NCI-H2227 (cell line): ENCODE measurements at regions not wholly inside any gene's neighbourhood (a gene's known extent, or its start where the extent isn't known, plus 50 kb on each side); places are given as distances from the start of the nearest gene placed in this dataset.

Experiments
- DNase-seq: peaks from one replicate; lab custom pipeline; 2025; ENCODE audit not compliant: unreplicated experiment; lab: John Stamatoyannopoulos, UW

DNA sequence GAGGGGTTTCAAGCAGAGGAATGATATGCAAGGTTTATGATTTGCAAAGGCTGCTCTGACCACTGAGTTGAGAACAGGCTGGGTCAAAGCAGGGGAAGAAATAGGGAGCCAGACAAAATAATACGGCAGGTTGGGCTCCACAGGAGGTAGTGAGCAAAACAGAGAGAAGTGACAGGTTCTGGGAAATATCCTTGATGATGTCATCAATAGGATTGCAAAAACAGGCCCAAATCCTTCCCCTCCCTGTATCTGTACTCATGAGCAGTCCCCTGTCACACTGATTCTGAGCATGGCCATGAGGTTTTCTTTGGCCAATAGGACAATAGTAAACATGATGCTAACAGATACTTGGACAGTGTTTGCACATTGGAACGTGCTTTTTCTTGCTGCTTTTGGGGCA is 471.8 kb upstream of the BRINP1 start:
- DNase-seq = no peak

DNA sequence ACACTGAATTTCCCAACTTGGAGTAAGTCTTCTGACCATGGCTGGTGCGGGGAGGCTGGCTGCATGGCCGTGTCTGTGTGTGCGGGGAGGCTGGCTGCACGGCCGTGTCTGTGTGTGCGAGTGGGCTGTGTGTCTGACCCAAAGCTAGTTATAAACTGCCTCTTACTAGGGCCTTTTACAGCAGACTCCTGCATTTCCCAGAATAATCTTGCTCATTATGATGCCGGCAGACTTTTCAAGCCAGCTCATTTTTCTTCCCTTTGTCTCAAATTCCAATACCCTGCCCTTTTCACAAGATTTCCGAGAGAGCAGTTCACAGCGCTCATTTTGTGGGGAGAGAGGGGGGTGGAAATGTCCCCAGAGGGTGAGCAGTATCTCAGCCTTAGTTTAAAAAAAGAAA is 470.7 kb upstream of the BRINP1 start:
- no peak for DNase-seq

DNA sequence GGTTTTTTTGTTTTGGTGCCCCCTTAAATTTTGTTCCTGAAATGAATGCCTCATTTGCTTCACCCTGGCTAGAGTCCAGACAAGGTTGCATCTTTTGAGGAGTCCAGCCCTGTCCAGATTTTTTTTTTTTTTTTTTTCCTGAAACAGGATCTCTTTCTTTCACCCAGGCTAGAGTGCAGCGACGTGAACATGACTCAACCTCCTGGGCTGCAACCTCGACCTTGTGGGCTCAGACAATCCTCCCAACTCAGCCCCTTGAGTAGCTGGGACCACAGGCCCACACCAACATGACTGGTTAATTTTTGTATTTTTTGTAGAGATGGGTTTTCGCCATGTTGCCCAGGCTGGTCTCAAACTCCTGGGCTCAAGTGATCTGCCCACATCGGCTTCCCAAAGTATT is 469.0 kb upstream of the BRINP1 start:
- DNase-seq = no peak

DNA sequence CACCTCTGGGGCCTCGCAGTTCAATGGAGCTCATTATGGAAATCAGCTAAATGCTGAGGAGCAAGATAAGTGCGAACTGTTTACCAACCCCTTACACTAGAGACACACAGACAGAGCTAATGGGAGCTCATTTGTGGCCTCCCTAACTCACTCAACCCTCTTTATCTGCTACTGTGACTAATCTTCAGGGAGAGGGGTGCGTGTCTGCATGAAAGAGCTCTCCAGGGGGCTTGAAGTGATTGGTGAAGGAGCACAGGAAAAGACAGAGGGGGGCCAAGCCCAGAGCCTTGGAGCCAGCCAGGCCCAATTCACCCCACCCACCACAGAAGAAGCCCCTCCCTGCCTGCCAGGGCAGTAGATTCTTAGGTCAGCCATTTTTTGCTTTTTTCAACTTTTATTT is 466.8 kb upstream of the BRINP1 start:
- DNase-seq = no peak

DNA sequence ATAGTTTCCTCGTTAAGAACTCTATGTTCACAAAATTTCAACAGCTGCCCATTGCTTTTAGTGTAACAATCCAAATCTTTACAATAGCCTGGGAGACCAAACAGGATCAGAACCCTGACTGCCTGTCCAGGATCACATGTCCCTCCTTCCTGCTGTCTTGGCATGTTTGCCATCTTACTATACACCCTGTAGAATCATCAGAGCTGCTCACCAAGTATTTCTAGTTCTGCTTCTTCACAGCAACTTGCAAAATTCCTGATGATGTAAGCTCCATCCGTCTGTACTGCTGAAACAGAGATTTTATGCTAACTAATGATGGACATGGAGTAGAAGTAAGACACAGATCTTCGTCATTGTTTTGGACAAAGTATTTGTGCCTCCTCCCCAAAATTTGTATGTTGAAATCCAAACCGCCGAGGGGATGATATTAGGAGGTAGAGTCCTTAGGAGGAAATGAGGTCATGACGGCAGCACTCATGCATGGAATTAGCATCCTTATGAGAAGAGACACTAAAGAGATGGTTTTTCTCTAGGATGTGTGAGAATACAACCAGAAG is 464.9 kb upstream of the BRINP1 start:
- no peak for DNase-seq

DNA sequence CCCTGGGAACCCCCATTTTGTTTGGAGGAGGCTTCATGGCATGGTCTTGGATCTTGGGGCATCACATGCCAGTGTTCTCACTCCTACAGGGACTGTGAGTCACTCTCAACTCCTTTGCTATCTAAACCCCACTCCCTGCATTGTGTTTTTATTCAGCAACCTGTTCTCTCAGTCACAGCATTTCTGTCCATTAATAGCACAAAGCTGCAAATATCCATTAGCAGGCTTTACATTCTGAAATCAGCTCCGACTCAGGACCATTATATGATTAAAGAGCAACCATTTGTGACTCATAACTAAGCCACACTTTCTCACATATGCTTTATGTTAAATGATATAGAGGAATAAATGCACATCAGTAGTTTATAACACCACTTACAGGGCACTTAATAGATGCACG is 462.1 kb upstream of the BRINP1 start:
- DNase-seq = no peak

DNA sequence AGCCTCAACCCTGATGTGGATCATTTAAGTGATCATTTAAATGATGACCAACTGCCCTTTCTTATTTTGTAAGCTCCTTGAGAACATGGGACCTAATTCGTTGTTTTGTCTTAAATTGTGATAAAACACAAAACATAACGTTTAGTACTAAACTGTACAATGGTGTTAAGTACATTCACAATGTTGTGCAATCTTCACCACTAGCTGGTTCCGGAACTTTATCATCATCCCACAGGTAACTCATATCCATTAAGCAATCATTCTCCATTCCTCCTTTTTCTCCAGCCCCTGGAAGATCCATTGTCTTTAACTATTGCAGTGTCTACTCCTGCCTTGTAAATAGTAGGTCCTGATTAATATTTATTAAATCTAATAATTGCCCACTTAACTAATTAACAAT is 460.5 kb upstream of the BRINP1 start:
- DNase-seq = no peak

DNA sequence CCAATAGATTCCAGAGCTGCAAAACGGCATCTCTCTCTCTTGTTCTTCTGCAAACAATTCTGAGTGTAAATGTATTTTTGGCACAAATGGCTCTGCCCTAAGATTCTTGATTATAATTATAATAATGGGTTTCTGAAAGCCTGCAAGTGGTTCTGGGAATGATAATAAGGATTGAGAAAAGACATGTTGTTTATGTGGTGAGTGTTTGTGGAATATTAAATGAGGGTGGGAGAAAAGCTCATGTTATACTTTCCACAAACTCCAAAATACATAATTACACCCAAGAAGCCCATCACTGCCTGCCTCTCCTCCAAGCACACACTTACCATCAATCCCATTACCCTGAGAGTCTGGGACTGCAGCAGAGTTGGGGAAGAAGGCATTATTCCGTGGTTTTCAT is 460.0 kb upstream of the BRINP1 start:
- peak; percentile 14 for DNase-seq

DNA sequence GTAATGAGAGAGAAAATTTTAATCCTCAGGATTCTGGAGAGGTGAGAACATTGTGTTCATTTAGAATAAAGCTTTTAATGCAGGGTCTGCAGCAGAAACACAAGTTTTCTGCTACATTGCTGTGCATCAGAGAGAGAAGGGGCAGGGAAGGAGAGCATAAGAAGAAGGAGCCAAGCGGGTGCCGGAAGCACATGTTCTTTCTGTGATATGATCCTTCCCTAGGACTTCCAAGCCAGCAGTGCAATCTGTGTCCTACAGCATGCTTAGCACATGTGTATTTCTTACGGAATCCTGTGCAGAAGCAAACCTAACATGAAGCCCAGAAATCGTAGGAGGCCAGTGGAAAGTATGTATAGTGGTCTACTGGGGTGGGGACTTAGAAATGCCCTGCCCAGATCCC is 458.3 kb upstream of the BRINP1 start:
- no peak for DNase-seq

DNA sequence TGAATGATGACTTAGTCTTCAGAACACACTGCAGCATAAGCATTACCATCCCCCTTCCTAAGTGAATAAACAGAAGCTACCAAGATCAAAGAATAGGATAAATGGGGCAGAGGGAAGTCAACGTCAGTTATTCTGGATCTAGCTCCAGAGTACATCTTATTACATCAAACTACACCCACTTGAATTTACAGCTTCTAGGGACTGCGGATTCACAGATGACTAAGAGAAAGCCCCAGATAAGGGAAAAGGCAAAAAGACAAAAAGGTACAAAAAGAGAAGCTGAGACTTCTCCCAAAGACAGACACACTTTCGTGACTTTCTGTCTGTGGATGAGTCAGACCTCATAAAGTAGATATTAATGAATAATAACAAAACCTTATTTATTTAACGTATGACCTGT is 457.9 kb upstream of the BRINP1 start:
- DNase-seq = no peak

DNA sequence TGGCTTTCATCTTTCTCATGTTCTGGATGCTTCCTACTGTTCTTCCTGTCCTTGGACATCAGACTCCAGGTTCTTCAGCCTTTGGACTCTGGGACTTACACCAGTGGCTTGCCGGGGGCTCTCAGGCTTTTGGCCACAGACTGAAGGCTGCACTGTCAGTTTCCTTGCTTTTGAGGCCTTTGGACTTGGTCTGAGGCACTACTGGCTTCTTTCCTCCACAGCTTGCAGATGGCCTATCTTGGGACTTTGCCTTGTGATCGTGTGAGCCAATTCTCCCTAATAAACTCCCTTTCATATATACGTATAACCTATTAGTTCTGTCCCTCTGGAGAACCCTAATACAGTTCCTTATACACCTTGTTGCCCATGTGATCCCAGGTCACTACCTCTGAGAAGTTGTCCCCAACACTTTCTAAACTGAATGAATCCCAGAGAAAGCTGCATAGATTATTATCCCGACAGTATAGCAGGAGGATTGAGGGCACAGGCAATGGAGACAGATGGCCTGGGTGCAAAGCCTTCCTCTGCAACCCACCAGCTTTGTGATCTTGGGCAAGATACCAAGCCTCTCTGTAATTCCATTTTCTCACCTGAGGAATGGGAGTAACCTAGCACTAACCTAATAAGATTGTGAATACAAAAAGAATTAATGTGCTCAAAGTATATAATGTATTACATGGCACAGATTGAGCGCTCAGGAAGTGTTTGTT is 449.6 kb upstream of the BRINP1 start:
- DNase-seq = no peak

DNA sequence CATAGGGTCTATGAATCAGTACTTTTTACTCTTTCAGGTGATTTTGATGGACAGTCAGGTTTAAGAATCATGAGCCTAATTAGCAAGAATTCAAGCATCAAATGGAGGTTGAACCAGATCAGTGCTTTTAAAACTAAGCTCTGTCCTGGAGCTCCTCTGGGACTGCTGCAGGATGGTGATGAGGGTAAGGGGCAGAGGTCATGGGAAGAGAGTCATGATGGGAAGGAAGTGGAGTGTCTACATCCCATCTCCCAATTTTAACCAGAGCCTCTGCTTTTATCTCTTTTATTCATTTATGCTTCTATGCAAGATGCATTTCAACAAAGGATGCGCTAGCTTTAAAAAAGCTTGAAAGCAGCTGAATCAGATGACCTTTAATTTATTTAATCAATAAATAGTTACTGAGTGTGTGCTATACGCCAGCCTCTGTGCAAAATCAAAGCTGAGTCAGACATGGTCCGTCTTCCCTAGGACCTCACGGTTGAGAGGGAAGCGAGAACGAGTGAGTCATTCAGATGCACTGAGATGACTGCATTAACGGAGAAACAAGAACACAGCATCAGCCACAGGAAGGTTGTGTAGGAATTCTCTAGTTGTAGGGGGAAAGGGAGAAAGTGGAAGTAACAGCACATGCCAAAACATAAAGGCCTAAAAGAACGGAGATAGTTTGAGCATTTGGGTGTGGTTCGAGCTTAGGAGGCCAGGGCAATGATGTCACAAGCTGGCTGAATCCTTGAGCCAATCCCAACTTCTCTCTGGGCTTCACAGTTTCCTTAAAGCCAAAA is 441.6 kb upstream of the BRINP1 start:
- no peak for DNase-seq

DNA sequence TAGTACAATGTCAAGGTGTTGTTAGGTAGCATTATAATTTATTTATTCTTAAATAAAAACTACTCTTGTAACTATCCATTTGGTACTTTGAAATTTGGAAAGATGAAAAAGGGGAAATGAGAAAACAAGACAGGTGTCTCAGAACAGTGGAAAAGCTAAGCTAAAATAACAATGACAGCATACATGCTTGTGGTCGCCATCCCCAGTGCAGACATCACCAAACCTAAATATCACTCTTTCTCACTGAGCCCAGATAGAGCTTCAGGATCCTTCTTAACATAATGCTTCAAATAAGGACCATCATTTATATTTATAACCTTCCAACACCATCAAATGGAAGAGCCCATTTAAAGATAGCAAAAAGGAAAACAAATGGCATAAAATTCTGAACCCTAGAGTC is 434.4 kb upstream of the BRINP1 start:
- DNase-seq = no peak

DNA sequence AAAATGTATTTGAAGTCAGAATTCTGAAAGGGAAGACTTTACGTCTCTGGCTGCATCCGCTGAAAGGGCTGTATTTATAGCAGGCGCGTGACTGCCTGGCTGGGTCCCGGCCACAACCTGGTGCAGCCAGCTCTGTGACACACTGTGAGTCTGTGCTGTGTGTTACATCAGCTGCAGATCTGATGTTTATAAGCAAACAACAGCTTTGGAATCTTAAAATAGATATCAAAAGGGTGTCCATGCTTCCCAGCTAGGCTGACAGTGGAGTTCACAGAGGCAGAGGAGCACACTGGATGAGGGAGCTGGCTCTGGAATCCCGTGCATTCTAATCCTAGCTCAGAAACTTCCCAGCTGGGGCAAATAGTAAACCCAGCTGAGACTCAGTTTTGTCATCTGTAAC is 433.4 kb upstream of the BRINP1 start:
- peak; percentile 4 for DNase-seq

DNA sequence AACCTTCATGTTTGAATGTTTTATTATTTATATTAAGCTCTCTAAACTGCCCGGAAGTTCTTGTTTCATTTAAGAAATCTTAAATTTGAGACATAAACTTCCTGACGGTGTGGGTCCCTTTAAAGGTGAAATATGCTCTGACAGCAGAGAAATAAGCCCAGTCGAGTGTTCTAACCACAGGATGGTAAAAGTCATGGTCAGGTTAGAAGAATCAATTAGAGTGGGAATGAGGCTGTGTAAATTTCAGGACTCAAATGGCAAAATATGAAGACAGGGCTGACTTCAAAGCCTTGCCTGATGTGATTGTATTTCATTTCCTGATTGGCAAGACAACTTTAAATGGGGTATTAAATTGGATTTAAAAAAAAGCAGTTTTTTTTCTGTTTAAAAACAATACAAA is 432.9 kb upstream of the BRINP1 start:
- no peak for DNase-seq

DNA sequence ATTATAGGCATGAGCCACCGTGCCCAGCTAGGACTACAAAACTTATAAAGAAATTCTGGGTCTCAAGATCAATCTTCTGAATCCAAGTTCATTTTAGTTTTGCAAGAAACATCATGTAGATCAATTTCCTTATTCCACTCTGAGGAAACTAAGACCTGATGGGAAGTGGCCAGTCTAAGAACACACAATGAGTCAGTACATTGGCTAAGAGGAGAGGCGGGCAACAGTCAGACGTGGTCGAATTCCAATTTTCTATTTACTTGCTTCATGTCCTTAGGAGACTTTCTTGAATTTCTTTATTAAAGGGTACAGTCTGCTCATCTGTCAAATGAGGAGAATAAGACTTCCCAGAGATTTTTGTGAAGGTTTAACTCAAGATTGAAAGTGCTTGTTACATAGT is 432.1 kb upstream of the BRINP1 start:
- DNase-seq = no peak

DNA sequence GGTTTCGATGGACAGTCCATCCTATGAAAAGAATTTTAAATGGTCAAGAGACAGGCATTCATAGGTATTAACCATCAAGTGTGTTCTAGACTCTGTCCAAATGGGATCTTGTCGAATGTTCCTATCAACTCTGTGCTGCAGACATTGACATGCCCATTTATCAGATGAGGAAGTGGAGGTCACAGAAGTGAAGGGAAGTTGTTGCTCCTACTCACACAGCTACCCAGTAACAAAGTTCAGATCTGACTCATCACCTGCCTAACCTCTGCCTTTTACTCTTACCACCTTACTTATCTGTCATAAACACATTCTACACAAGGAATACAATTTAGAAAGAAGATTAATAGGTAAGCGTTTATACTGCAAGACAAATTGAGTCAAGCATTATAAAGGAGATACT is 426.2 kb upstream of the BRINP1 start:
- no peak for DNase-seq

DNA sequence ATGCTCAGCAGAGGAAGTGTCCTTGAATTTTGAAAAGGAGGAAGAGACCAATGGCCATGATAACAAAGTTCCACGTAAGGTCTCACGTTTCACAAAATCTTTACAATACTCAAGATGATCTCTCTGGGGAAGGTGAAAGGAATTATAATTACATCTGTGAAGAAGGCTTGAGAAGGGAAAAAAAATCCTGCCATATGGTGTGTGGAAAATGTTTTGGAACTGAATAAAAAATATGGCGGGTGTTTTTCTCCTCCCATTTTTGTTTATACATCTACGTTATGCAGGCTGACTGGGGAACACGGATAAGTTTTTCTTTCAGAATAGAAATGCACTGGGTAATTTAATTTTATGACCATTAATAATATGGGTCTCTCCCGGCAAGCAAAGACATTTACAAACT is 425.6 kb upstream of the BRINP1 start:
- DNase-seq = no peak

DNA sequence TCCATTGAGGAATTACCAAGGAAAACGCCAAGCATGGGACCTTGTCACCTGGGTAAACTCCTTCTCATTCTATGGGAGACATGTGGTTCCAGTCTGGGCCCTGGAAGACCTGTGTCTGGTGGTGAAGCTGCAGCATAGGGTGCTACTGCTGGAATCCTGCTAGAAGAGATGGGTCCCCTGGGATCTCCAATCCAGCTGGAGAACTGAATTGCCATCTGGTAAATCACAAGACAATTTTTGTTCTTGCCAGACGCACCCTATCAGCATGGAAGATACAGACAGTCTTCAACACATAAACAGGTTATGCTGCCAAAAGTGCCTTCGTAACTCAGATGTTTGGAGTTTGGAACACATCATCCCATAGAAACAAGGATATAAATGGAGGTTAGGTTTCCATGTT is 424.0 kb upstream of the BRINP1 start:
- DNase-seq = no peak

DNA sequence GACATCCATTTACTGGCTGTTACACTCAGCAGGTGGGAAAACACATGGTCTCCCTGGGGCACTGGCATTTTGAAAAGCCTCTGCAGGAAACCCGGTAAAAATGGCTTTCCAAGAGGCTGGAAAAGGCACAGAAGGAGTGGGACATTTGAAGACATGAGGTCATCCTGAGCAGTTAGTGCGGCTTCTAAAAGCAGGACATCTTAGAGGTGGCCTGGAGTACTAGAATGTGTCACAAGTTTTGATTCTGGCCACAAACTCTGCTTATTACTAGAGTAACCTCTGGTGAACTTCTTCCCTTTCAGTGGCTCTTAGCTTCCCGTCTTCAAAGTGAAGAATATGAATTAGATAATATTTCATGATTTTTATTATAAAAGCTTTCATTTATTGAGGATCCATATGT is 423.0 kb upstream of the BRINP1 start:
- no peak for DNase-seq

DNA sequence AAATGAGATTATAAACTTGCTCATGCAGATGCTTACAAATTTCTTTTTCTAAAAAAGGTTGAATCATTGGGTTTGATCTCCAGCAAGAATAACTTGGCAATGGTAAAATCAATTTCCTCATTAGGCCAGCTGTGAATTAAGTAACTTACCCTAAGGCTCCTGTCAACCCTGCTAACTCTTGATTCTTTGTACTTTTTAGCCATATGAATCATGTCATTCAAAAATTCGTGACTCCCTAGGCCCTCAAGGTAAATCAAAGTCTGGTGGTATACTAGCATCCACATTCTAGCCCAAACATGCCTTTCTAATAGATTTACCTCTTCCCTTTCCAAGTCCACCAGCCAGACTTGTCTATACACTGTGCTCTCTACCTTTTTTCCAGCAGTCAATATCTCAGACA is 420.8 kb upstream of the BRINP1 start:
- no peak for DNase-seq

DNA sequence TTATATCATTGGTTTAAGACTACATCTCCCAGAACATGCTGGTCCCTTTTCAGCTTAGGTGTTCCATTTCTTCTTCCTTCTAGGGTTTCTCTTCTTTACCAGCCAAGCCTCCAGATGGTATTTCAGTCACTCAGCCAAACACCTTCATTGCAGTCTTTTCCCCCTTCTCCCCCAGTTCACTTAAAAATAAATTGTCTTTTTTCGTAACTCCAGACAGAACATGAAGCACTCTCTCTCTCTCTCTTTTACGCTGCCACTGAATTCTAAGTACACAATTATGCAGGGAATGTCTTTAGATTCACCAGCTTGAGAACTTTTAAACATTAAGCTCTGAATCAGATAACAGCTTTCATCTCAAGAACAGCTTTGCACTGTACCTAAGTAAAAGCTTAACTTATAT is 419.7 kb upstream of the BRINP1 start:
- DNase-seq = no peak

DNA sequence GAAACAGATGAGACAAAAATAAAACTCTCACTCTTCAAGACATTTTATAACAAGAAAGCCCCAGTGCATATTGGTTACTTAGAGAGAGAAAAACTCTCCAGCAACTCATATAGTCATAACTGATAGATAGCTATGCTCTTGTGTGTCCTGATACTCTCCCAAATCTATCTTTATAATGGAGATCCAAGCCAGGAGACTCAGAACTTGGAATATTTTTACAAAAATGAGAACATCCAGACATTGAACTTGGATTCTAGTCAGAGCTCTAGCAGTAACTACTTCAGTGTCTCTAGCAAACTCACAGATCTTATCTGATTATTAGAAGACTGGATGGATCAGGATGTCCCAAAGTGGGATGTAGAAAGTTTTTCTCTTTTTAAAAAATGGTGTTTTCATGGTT is 412.7 kb upstream of the BRINP1 start:
- no peak for DNase-seq
